OCI-LY1 (cell line): ENCODE measurements at regions not wholly inside any gene's neighbourhood (a gene's known extent, or its start where the extent isn't known, plus 50 kb on each side); places are given as distances from the start of the nearest gene placed in this dataset.
A peak's percentile ranks its signal among the peaks of the same experiment; 100 is the strongest.

ENCODE experiments used
- H2AFZ ChIP-seq: fragments of 200-600 bp; sonication (generic), shearing (Covaris generic); 2 replicates; pipeline ENCODE4 v1.6.0; 2014; ENCODE audit warnings: antibody characterized with exemption, mild to moderate bottlenecking, low read length
- H3F3A ChIP-seq: fragments of 200-600 bp; sonication (generic), shearing (Covaris generic); 2 replicates; pipeline ENCODE4 v1.6.0; 2014; ENCODE audit warnings: mild to moderate bottlenecking, antibody characterized with exemption, low read length, moderate library complexity; ENCODE audit not compliant: insufficient read depth
- H3K27ac ChIP-seq: fragments of 200-600 bp; sonication (generic); 2 replicates; pipeline ENCODE4 v1.5.1; 2014; ENCODE audit warnings: low read length, mixed run types, mild to moderate bottlenecking, low read depth; ENCODE audit not compliant: poor library complexity, severe bottlenecking
- H3K27me3 ChIP-seq: fragments of 200-600 bp; sonication (generic); 2 replicates; pipeline ENCODE4 v1.6.0; 2014; ENCODE audit warnings: antibody characterized with exemption, mild to moderate bottlenecking, low read length, moderate library complexity; ENCODE audit not compliant: insufficient read depth
- H3K36me3 ChIP-seq: fragments of 200-600 bp; sonication (generic); 2 replicates; pipeline ENCODE4 v1.6.1; 2014; ENCODE audit warnings: mild to moderate bottlenecking, antibody characterized with exemption, low read length, moderate library complexity, mixed read lengths; ENCODE audit not compliant: insufficient read depth
- H3K4me1 ChIP-seq: fragments of 200-600 bp; sonication (generic); 2 replicates; pipeline ENCODE4 v1.5.1; 2014; ENCODE audit warnings: mild to moderate bottlenecking, low read length, moderate library complexity; ENCODE audit not compliant: insufficient read depth, severe bottlenecking
- H3K4me2 ChIP-seq: fragments of 200-600 bp; sonication (generic), shearing (Covaris generic); 2 replicates; pipeline ENCODE4 v1.6.1; 2014; ENCODE audit warnings: low read length
- H3K4me3 ChIP-seq: fragments of 200-600 bp; sonication (generic); 2 replicates; pipeline ENCODE4 v1.5.1; 2014; ENCODE audit warnings: low read length, low read depth, mild to moderate bottlenecking, mixed read lengths; ENCODE audit not compliant: poor library complexity, severe bottlenecking
- H3K79me2 ChIP-seq: fragments of 200-600 bp; shearing (Covaris generic); 2 replicates; pipeline ENCODE4 v1.6.1; 2016; ENCODE audit warnings: mixed run types, low read length, mixed read lengths; ENCODE audit not compliant: insufficient read depth
- H3K9ac ChIP-seq: fragments of 200-600 bp; sonication (generic), shearing (Covaris generic); 2 replicates; pipeline ENCODE4 v1.6.1; 2014; ENCODE audit warnings: mild to moderate bottlenecking, low read length, mixed read lengths
- H3K9me2 ChIP-seq: fragments of 200-600 bp; sonication (generic), shearing (Covaris generic); 2 replicates; pipeline ENCODE4 v1.6.1; 2014; ENCODE audit warnings: low read depth, mild to moderate bottlenecking, low read length, mixed read lengths
- H3K9me3 ChIP-seq: fragments of 200-600 bp; shearing (Covaris generic); 2 replicates; pipeline ENCODE4 v1.6.1; 2014; ENCODE audit warnings: low read length, mixed read lengths
- H4K20me1 ChIP-seq: fragments of 200-600 bp; sonication (generic), shearing (Covaris generic); 2 replicates; pipeline ENCODE4 v1.6.0; 2016; ENCODE audit warnings: mild to moderate bottlenecking, low read length; ENCODE audit not compliant: insufficient read depth
- CTCF ChIP-seq: fragments of 200-600 bp; sonication (generic), shearing (Covaris generic); IDR thresholded peaks from 2 replicates; pipeline ENCODE4 v1.5.1; 2017; ENCODE audit warnings: mild to moderate bottlenecking, antibody characterized with exemption, low read length, moderate library complexity, mixed read lengths
- EZH2 ChIP-seq: fragments of 200-600 bp; sonication (generic), shearing (Covaris generic); IDR thresholded peaks from 2 replicates; pipeline ENCODE4 v1.8.0; 2017; ENCODE audit warnings: borderline replicate concordance, mixed run types, mild to moderate bottlenecking, antibody characterized with exemption, low read length, moderate library complexity, mixed read lengths

- no peaks in the 10 kb centered on the region for H3F3A ChIP-seq
- H3K27me3 ChIP-seq = no peaks in the 10 kb centered on the region
- no peak for TF ChIP-seq EZH2
- no peak for TF ChIP-seq CTCF
- H3K27ac ChIP-seq = no peak overlapping the region
- no peak overlapping the region for H3K4me3 ChIP-seq
- no peak overlapping the region for H3K4me2 ChIP-seq
- no peaks in the 10 kb centered on the region for H3K9me2 ChIP-seq
- no peaks in the 10 kb centered on the region for H3K79me2 ChIP-seq
- no peaks in the 10 kb centered on the region for H3K4me1 ChIP-seq
- H4K20me1 ChIP-seq = no peaks in the 10 kb centered on the region
- H3K36me3 ChIP-seq = no peaks in the 10 kb centered on the region
- no peak overlapping the region for H3K9ac ChIP-seq
- no peak overlapping the region for H2AFZ ChIP-seq
- H3K9me3 ChIP-seq = no peaks in the 10 kb centered on the region
Observed at GRCh38 chr3:82802501-82802900, 1041.1 kb upstream of the GBE1 start.

GRCh38 chr3:82800248-82800647 is 1038.8 kb upstream of the GBE1 start:
- Histone ChIP-seq H3K9me3 (peaks cover 3% of the 10 kb centered on the region; the same call in 1 of the 2 replicates), H3K4me3 (no peak overlapping the region), H3K27ac (no peak overlapping the region), H3K4me1 (no peaks in the 10 kb centered on the region), H3K36me3 (no peaks in the 10 kb centered on the region; the same call in 1 of the 2 replicates), H3F3A (no peaks in the 10 kb centered on the region), H2AFZ (no peak overlapping the region), H3K27me3 (no peaks in the 10 kb centered on the region), H3K79me2 (no peaks in the 10 kb centered on the region), H3K4me2 (no peak overlapping the region), H3K9ac (no peak overlapping the region), H4K20me1 (no peaks in the 10 kb centered on the region), H3K9me2 (no peaks in the 10 kb centered on the region)
- TF ChIP-seq EZH2 = no peak
- no peak for TF ChIP-seq CTCF

GRCh38 chr3:82796765-82797164 is 1035.3 kb upstream of the GBE1 start:
- H3K9me3 ChIP-seq = peaks cover 3% of the 10 kb centered on the region
- H3K9me2 ChIP-seq = no peaks in the 10 kb centered on the region
- no peaks in the 10 kb centered on the region; the same call in 1 of the 2 replicates for H3K36me3 ChIP-seq
- H3K79me2 ChIP-seq = no peaks in the 10 kb centered on the region
- no peaks in the 10 kb centered on the region for H3K4me1 ChIP-seq
- no peak overlapping the region for H3K4me2 ChIP-seq
- H3K27me3 ChIP-seq = no peaks in the 10 kb centered on the region
- no peak for TF ChIP-seq CTCF
- no peak for TF ChIP-seq EZH2
- H2AFZ ChIP-seq = 0 out of 2 replicates have a peak overlapping the region, but pooled peaks have one; percentile 50
- no peaks in the 10 kb centered on the region for H3F3A ChIP-seq
- no peaks in the 10 kb centered on the region for H4K20me1 ChIP-seq
- no peak overlapping the region for H3K9ac ChIP-seq
- H3K4me3 ChIP-seq = no peak overlapping the region
- H3K27ac ChIP-seq = no peak overlapping the region
